ENCODE measurements at regions not wholly inside any gene's neighbourhood (a gene's known extent, or its start where the extent isn't known, plus 50 kb on each side); places are given as distances from the start of the nearest gene placed in this dataset.

DNA sequence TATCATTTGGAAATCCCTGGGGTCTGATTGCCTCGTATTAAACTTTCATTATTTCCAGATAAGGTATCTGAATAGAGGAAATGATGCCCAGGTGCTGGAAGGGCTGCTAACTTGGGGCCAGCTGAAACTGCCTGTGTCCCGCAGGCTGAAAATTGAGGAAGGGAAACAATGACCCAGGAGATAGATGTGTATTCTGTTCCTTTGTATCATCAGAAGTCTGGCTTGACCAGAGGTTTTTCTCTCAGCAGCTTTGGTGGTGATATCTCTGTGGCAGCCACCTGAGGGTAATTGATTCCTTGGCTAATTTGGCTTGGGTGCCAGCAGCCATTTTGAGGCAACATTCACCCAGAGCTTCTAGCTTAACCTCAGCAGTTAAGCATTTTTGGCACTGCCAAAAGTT is 90.0 kb upstream of the STT3B start:
- peaks cover 0 to 10% of the 10 kb centered on the region in 2 donors for H3K4me1 Mint-ChIP-seq
- WGBS (ENCODE audit: insufficient coverage): 100% methylated on average over 2 of the region's 2 CpGs
- no peaks in the 10 kb centered on the region for H3K27me3 ChIP-seq (ENCODE audit: control insufficient read depth, insufficient read depth, low read length)
- H3K27ac ChIP-seq (ENCODE audit: low read length): no peak overlapping the region
- no peak for ATAC-seq
- peaks cover 2 to 22% of the 10 kb centered on the region in 2 donors for H3K27me3 Mint-ChIP-seq (ENCODE audit: low read depth in 2 of 2)
- TF ChIP-seq, protein P1, sequence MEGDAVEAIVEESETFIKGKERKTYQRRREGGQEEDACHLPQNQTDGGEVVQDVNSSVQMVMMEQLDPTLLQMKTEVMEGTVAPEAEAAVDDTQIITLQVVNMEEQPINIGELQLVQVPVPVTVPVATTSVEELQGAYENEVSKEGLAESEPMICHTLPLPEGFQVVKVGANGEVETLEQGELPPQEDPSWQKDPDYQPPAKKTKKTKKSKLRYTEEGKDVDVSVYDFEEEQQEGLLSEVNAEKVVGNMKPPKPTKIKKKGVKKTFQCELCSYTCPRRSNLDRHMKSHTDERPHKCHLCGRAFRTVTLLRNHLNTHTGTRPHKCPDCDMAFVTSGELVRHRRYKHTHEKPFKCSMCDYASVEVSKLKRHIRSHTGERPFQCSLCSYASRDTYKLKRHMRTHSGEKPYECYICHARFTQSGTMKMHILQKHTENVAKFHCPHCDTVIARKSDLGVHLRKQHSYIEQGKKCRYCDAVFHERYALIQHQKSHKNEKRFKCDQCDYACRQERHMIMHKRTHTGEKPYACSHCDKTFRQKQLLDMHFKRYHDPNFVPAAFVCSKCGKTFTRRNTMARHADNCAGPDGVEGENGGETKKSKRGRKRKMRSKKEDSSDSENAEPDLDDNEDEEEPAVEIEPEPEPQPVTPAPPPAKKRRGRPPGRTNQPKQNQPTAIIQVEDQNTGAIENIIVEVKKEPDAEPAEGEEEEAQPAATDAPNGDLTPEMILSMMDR (IDR thresholded peaks at IDR 0.05): no peak
- H3K9me3 ChIP-seq (ENCODE audit: control insufficient read depth, insufficient read depth, low read length): no peaks in the 10 kb centered on the region
- no peak overlapping the region for H3K27ac Mint-ChIP-seq
- no peaks in the 10 kb centered on the region for H3K36me3 ChIP-seq (ENCODE audit: control insufficient read depth, insufficient read depth, low read length)
- H3K36me3 Mint-ChIP-seq: peaks cover under 1% of the 10 kb centered on the region
- H3K4me3 ChIP-seq (ENCODE audit: low read length): no peak overlapping the region
- H3K4me3 Mint-ChIP-seq: no peak overlapping the region
- no peaks in the 10 kb centered on the region for H3K4me1 ChIP-seq (ENCODE audit: control insufficient read depth, insufficient read depth, low read length)
- H3K9me3 Mint-ChIP-seq: peaks cover 1 to 2% of the 10 kb centered on the region in 2 donors
- intact Hi-C loops (cut with micrococcal nuclease): no loop called here
- DNase-seq: no peak

DNA sequence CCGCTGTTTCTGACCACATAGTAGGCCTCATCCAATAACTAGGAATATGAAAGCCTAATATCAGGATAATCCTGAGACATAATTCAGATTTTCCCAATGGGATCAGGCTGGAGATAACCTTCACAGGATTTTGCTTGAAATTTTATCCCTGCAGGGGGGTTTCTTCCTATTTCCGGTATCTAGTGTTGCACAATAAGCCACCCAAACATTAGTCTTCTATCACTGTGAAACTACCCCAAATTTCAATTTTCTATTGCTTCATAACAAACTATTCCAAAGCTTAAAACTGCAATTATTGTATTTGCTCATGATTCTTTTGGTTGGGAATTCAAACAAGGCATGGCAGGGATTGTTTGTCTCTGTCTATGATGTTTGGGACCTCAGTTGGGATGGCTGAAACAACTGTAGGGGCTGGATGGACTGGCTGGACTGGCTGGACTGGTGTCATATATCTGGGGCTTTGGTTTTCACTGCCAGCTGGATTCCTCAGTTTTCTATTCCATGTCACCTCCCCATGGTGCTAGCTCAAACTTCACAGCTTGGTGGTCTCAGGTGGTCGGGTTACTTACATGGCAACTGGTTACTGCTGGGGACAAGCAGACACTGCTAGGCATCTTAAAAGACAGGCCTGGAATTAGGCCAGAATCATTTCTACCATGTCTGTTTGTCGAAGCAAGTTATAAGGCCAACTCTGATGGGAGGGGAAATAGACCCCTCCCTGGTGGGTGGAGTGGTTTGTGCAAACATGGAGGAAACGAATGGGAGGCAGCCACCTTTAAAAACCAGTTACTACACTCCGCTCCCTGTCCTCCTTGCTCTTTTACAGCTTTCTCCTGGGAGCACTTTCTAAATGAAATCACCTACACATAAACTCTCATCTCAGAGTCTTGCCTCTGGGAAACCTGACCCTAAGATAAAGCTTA is 88.2 kb upstream of the STT3B start:
- no peak for DNase-seq
- Histone ChIP-seq H3K27ac (ENCODE audit: low read length) (no peak overlapping the region), H3K27me3 (ENCODE audit: control insufficient read depth, insufficient read depth, low read length) (no peaks in the 10 kb centered on the region), H3K36me3 (ENCODE audit: control insufficient read depth, insufficient read depth, low read length) (no peaks in the 10 kb centered on the region), H3K9me3 (ENCODE audit: control insufficient read depth, insufficient read depth, low read length) (no peaks in the 10 kb centered on the region), H3K4me3 (ENCODE audit: low read length) (no peak overlapping the region), H3K4me1 (ENCODE audit: control insufficient read depth, insufficient read depth, low read length) (peaks cover 11% of the 10 kb centered on the region)
- intact Hi-C loops (cut with micrococcal nuclease): no loop called here
- TF ChIP-seq, protein P1 (IDR thresholded peaks at IDR 0.05): no peak
- 90% methylated on average over 6 of the region's 6 CpGs for WGBS (ENCODE audit: insufficient coverage)
- Mint-ChIP-seq H3K27me3 (ENCODE audit: low read depth in 2 of 2) (peaks cover 0 to 11% of the 10 kb centered on the region in 2 donors), H3K9me3 (no peaks in the 10 kb centered on the region), H3K36me3 (no peaks in the 10 kb centered on the region), H3K4me3 (no peak overlapping the region), H3K27ac (no peak overlapping the region), H3K4me1 (peaks cover 11 to 20% of the 10 kb centered on the region in 2 donors)
- no peak for ATAC-seq

DNA sequence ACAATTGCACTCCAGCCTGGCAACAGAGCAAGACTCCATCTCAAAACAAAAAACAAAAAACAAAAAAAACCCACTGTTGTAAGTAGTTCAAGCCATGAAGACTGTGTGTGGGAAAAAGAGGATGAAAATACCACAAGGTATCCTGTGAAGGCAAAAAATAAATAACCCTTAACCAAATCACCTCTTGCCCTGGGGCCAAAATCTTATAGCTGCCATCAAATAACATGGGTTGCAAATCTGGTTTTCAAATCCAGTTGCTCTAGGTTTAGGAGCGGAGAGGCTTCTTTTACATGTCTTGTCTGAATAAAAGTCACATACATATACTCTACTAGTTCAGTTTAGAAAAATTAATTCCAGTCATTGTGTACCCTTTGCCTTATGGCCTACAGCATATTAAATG is 87.0 kb upstream of the STT3B start:
- Histone ChIP-seq H3K9me3 (ENCODE audit: control insufficient read depth, insufficient read depth, low read length) (no peaks in the 10 kb centered on the region), H3K4me3 (ENCODE audit: low read length) (no peak overlapping the region), H3K4me1 (ENCODE audit: control insufficient read depth, insufficient read depth, low read length) (peaks cover 11% of the 10 kb centered on the region), H3K27me3 (ENCODE audit: control insufficient read depth, insufficient read depth, low read length) (no peaks in the 10 kb centered on the region), H3K36me3 (ENCODE audit: control insufficient read depth, insufficient read depth, low read length) (no peaks in the 10 kb centered on the region), H3K27ac (ENCODE audit: low read length) (no peak overlapping the region)
- H3K4me3 Mint-ChIP-seq: no peak overlapping the region
- intact Hi-C loops (cut with micrococcal nuclease): no loop called here
- H3K4me1 Mint-ChIP-seq: peaks cover 11% of the 10 kb centered on the region in 2 donors
- no peak overlapping the region for H3K27ac Mint-ChIP-seq
- ATAC-seq (no peak), DNase-seq (no peak)
- peaks cover 0 to 3% of the 10 kb centered on the region in 2 donors for H3K27me3 Mint-ChIP-seq (ENCODE audit: low read depth in 2 of 2)
- no peaks in the 10 kb centered on the region for H3K36me3 Mint-ChIP-seq
- WGBS (ENCODE audit: insufficient coverage): 100% methylated on average over 1 of the region's 1 CpG
- H3K9me3 Mint-ChIP-seq: no peaks in the 10 kb centered on the region
- TF ChIP-seq, protein P1 (IDR thresholded peaks at IDR 0.05): no peak
